ENCODE measurements at regions not wholly inside any gene's neighbourhood (a gene's known extent, or its start where the extent isn't known, plus 50 kb on each side); places are given as distances from the start of the nearest gene placed in this dataset.
"Not testable (repeated sequence)": the region's sequence is repeated elsewhere in the genome, so short reads cannot be mapped to it uniquely, and the experiment has no call there.

GRCh38 chr2:41207578-41207977, 755.7 kb upstream of the SLC8A1 start (continued):
- TF ChIP-seq, protein P1, sequence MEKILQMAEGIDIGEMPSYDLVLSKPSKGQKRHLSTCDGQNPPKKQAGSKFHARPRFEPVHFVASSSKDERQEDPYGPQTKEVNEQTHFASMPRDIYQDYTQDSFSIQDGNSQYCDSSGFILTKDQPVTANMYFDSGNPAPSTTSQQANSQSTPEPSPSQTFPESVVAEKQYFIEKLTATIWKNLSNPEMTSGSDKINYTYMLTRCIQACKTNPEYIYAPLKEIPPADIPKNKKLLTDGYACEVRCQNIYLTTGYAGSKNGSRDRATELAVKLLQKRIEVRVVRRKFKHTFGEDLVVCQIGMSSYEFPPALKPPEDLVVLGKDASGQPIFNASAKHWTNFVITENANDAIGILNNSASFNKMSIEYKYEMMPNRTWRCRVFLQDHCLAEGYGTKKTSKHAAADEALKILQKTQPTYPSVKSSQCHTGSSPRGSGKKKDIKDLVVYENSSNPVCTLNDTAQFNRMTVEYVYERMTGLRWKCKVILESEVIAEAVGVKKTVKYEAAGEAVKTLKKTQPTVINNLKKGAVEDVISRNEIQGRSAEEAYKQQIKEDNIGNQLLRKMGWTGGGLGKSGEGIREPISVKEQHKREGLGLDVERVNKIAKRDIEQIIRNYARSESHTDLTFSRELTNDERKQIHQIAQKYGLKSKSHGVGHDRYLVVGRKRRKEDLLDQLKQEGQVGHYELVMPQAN (conservative IDR thresholded peaks at IDR 0.05) = no peak

DNA sequence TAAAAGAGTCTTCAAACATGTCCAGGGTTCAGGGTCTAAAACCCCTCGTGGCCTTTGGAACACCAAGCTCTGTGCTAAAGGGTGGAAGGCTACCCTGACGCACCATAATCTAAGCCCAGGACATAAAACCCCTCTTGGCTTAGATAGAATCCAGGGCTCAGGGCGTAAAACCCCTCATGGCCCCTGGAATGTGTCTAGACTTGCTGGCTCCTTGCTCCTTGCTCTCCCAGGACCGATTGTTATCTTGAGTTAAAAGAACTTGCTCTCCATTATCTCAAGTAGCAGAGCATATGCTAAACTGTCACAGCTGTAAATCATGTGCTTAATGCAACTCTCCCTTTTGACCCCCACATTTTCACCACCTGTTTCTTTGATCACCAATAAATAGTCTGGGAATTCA, 758.1 kb upstream of the SLC8A1 start:
- CTCF ChIA-PET; POLR2A ChIA-PET; DNase-seq (ENCODE audit: low read depth, low spot score); SMC1A ChIA-PET (ENCODE audit: uncharacterized antibody, unreplicated experiment); H3K9me3 ChIP-seq (replicated peaks; ENCODE audit: control insufficient read depth, insufficient read depth, low read length); H3K4me1 ChIP-seq (ENCODE audit: control insufficient read depth, insufficient read depth, low read length); BruUV-seq (replicated peaks); H3K4me2 ChIP-seq (ENCODE audit: control insufficient read depth, insufficient read depth); H2AFZ ChIP-seq (ENCODE audit: control insufficient read depth, low read depth, low read length); in situ Hi-C loops (cut with MboI); H3K79me2 ChIP-seq (ENCODE audit: control insufficient read depth, insufficient read depth, low read length); H3K36me3 ChIP-seq (ENCODE audit: control insufficient read depth in 2 of 2, insufficient read depth in 2 of 2, low read length in 1 of 2); H3K27ac ChIP-seq (ENCODE audit: control insufficient read depth, insufficient read depth); H4K20me1 ChIP-seq (ENCODE audit: control insufficient read depth, insufficient read depth); RAD21 ChIA-PET (ENCODE audit: unreplicated experiment); ATAC-seq; H3K4me3 ChIP-seq; intact Hi-C loops (cut with micrococcal nuclease; ENCODE audit: unreplicated experiment); H3K9ac ChIP-seq (ENCODE audit: control insufficient read depth, insufficient read depth, low read length); FAIRE-seq; H3K27me3 ChIP-seq (replicated peaks in 1 of 2; ENCODE audit: control insufficient read depth in 2 of 2, insufficient read depth in 2 of 2, low read length in 1 of 2): not testable (repeated sequence)
- WGBS (ENCODE audit: insufficient coverage, insufficient replicate concordance, low lambda C conversion rate, missing lambda C conversion rate) = 5% methylated on average over 4 of the region's 4 CpGs

GRCh38 chr2:41216978-41217377, 765.1 kb upstream of the SLC8A1 start:
- ChIA-PET POLR2A (no interaction called here), SMC1A (ENCODE audit: uncharacterized antibody, unreplicated experiment) (no interaction called here), RAD21 (ENCODE audit: unreplicated experiment) (no interaction called here), CTCF (no interaction called here)
- no peak overlapping the region for H2AFZ ChIP-seq (ENCODE audit: control insufficient read depth, low read depth, low read length)
- no peak overlapping the region for H3K27ac ChIP-seq (ENCODE audit: control insufficient read depth, insufficient read depth)
- H4K20me1 ChIP-seq (ENCODE audit: control insufficient read depth, insufficient read depth) = no peaks in the 10 kb centered on the region
- H3K4me1 ChIP-seq (ENCODE audit: control insufficient read depth, insufficient read depth, low read length) = no peaks in the 10 kb centered on the region
- no peak overlapping the region for H3K9ac ChIP-seq (ENCODE audit: control insufficient read depth, insufficient read depth, low read length)
- no peaks in the 10 kb centered on the region for H3K27me3 ChIP-seq (replicated peaks in 1 of 2; ENCODE audit: control insufficient read depth in 2 of 2, insufficient read depth in 2 of 2, low read length in 1 of 2)
- H3K79me2 ChIP-seq (ENCODE audit: control insufficient read depth, insufficient read depth, low read length) = no peaks in the 10 kb centered on the region
- DNase-seq (ENCODE audit: low read depth, low spot score) (no peak), FAIRE-seq (no peak), ATAC-seq (no peak)
- no peak overlapping the region for H3K4me2 ChIP-seq (ENCODE audit: control insufficient read depth, insufficient read depth)
- no peaks in the 10 kb centered on the region for H3K9me3 ChIP-seq (replicated peaks; ENCODE audit: control insufficient read depth, insufficient read depth, low read length)
- H3K36me3 ChIP-seq (ENCODE audit: control insufficient read depth in 2 of 2, insufficient read depth in 2 of 2, low read length in 1 of 2) = no peaks in the 10 kb centered on the region
- intact Hi-C loops (cut with micrococcal nuclease; ENCODE audit: unreplicated experiment) (no loop called here), in situ Hi-C loops (cut with MboI) (no loop called here)
- no peak overlapping the region for H3K4me3 ChIP-seq
- TF ChIP-seq MEF2A (IDR thresholded peaks at IDR 0.05; ENCODE audit: insufficient read depth, low read depth, low read length) = no peak
- TF ChIP-seq NFYA (IDR thresholded peaks at IDR 0.05; ENCODE audit: borderline replicate concordance, low read depth, low read length) = no peak
- TF ChIP-seq TAF1 (IDR thresholded peaks at IDR 0.05; ENCODE audit: borderline replicate concordance, low read depth, low read length) = no peak
- TF ChIP-seq, protein P2, sequence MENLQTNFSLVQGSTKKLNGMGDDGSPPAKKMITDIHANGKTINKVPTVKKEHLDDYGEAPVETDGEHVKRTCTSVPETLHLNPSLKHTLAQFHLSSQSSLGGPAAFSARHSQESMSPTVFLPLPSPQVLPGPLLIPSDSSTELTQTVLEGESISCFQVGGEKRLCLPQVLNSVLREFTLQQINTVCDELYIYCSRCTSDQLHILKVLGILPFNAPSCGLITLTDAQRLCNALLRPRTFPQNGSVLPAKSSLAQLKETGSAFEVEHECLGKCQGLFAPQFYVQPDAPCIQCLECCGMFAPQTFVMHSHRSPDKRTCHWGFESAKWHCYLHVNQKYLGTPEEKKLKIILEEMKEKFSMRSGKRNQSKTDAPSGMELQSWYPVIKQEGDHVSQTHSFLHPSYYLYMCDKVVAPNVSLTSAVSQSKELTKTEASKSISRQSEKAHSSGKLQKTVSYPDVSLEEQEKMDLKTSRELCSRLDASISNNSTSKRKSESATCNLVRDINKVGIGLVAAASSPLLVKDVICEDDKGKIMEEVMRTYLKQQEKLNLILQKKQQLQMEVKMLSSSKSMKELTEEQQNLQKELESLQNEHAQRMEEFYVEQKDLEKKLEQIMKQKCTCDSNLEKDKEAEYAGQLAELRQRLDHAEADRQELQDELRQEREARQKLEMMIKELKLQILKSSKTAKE (IDR thresholded peaks at IDR 0.05; ENCODE audit: low read depth, poor library complexity, severe bottlenecking) = no peak
- BruUV-seq (replicated peaks) = no TSS peak
- WGBS (ENCODE audit: insufficient coverage, insufficient replicate concordance, low lambda C conversion rate, missing lambda C conversion rate) = 0% methylated on average over 1 of the region's 1 CpG

Data from GM12878 (cell line).